HepG2 (cell line): ENCODE measurements at regions not wholly inside any gene's neighbourhood (a gene's known extent, or its start where the extent isn't known, plus 50 kb on each side); places are given as distances from the start of the nearest gene placed in this dataset.

Experiments used
- ATAC-seq: fragments of 200-7000 bp; cut with Tn5 transposase; 3 replicates; pipeline ENCODE4 v1.9.1; 2020; ENCODE audit warnings: mild to moderate bottlenecking, moderate library complexity
- BruUV-seq: library from RNA; stranded (reverse); fragments of 400-500 nt; replicated peaks from 2 replicates; lab custom pipeline; 2021; lab: Mats Ljungman, UMichigan
- CTCF ChIA-PET: fragments of 300-600 bp; formaldehyde crosslinking; extraction: SDS; loops from one replicate; lab custom pipeline; 2021; ENCODE audit warnings: low total read pairs, inconsistent platforms, low intra/inter-chr PET ratio; lab: Yijun Ruan, JAX
- POLR2A ChIA-PET: fragments of 350-600 bp; sonication (Branson Sonifier 250); formaldehyde crosslinking; loops from one replicate; lab custom pipeline; 2020; ENCODE audit warnings: antibody characterized with exemption, inconsistent platforms; lab: Yijun Ruan, JAX
- DNase-seq: peaks from one replicate; pipeline ENCODE4 v3.0.0-alpha.2; 2015; ENCODE audit warnings: low spot score
- FAIRE-seq: peaks from 3 replicates; lab custom pipeline; 2011; peaks lifted over from hg19 to GRCh38; lab: Jason Lieb, UNC
- H2AFZ ChIP-seq: one replicate; pipeline ENCODE4 v1.6.1; 2011; ENCODE audit warnings: low read length, inconsistent platforms
- H3K27ac ChIP-seq: fragments of 300-600 bp; 3 replicates; pipeline ENCODE4 v1.8.0; 2011; ENCODE audit warnings: mixed run types, mild to moderate bottlenecking, mixed read lengths, low read length, inconsistent platforms; ENCODE audit not compliant: insufficient read depth; ENCODE audit errors: extremely low read length
- H3K27me3 ChIP-seq, 2 experiments: fragments of 200-600 bp in 1 of 2; 2 replicates in 1 of 2; 3 replicates in 1 of 2; pipeline versions ENCODE4 v1.6.0 to v1.8.0; 2011; ENCODE audit warnings: low read length in 2 of 2, mild to moderate bottlenecking in 2 of 2, moderate library complexity in 2 of 2, inconsistent platforms in 1 of 2; ENCODE audit not compliant: insufficient read depth in 2 of 2, control insufficient read depth in 1 of 2
- H3K36me3 ChIP-seq, 2 experiments: fragments of 200-600 bp in 1 of 2; replicated peaks in 1 of 2; 2 replicates in 1 of 2; 3 replicates in 1 of 2; pipeline versions ENCODE4 v1.5.1 to v1.8.0; 2011; ENCODE audit warnings: low read length in 2 of 2, inconsistent platforms in 1 of 2; ENCODE audit not compliant: insufficient read depth in 2 of 2, control insufficient read depth in 1 of 2
- H3K4me1 ChIP-seq: 2 replicates; pipeline ENCODE4 v1.5.1; 2012; ENCODE audit warnings: low read length, inconsistent platforms; ENCODE audit not compliant: insufficient read depth
- H3K4me2 ChIP-seq: 2 replicates; pipeline ENCODE4 v1.6.0; 2011; ENCODE audit warnings: low read depth, low read length, inconsistent platforms
- H3K4me3 ChIP-seq, 3 experiments: fragments of 200-600 bp in 1 of 3; sonication (generic), shearing (Covaris generic) in 1 of 3; replicated peaks in 1 of 3; 2 replicates each; pipeline ENCODE4 v1.5.1; 2011 to 2016; ENCODE audit warnings: low read length in 3 of 3, inconsistent platforms in 2 of 3, low read depth in 2 of 3, mild to moderate bottlenecking in 2 of 3, control low read depth in 1 of 3, mixed read lengths in 1 of 3; ENCODE audit not compliant: insufficient read depth in 1 of 3
- H3K79me2 ChIP-seq: one replicate; pipeline ENCODE4 v1.6.1; 2011; ENCODE audit warnings: low read length, inconsistent platforms; ENCODE audit not compliant: insufficient read depth
- H3K9ac ChIP-seq: 2 replicates; pipeline ENCODE4 v1.6.0; 2011; ENCODE audit warnings: mild to moderate bottlenecking, low read depth, low read length, inconsistent platforms; ENCODE audit not compliant: insufficient read depth
- H3K9me3 ChIP-seq: 2 replicates; pipeline ENCODE4 v1.5.1; 2012; ENCODE audit warnings: mild to moderate bottlenecking, low read length
- H4K20me1 ChIP-seq: 2 replicates; pipeline ENCODE4 v1.6.0; 2011; ENCODE audit warnings: inconsistent platforms, mild to moderate bottlenecking, low read length, moderate library complexity; ENCODE audit not compliant: insufficient read depth
- FOXC1 ChIP-seq: sonication (generic); formaldehyde crosslinking; IDR thresholded peaks from 2 replicates; pipeline ENCODE4 v1.8.0; 2022; ENCODE audit warnings: mild to moderate bottlenecking, missing genetic modification reagents, borderline replicate concordance
- HDAC1 ChIP-seq: sonication (generic); formaldehyde crosslinking; IDR thresholded peaks from 2 replicates; pipeline ENCODE4 v1.5.1; 2020; ENCODE audit warnings: mild to moderate bottlenecking, missing genetic modification reagents
- HOXA9 ChIP-seq: sonication (generic); formaldehyde crosslinking; IDR thresholded peaks from 2 replicates; pipeline ENCODE4 v1.8.1; 2022; ENCODE audit warnings: missing genetic modification reagents, mild to moderate bottlenecking, moderate library complexity, borderline replicate concordance
- KLF12 ChIP-seq: sonication (generic); formaldehyde crosslinking; IDR thresholded peaks from 2 replicates; pipeline ENCODE4 v1.4.0; 2020; ENCODE audit warnings: missing genetic modification reagents, borderline replicate concordance
- KLF9 ChIP-seq: IDR thresholded peaks from 2 replicates; pipeline ENCODE4 v1.6.1; 2016; ENCODE audit warnings: low read depth
- MED13 ChIP-seq: sonication (generic); formaldehyde crosslinking; IDR thresholded peaks from 2 replicates; pipeline ENCODE4 v1.5.0; 2020; ENCODE audit warnings: missing genetic modification reagents
- RFX5 ChIP-seq: IDR thresholded peaks from 2 replicates; pipeline ENCODE4 v1.6.1; 2011; ENCODE audit warnings: low read depth, low read length, improper control_type of control experiment
- ZNF543 ChIP-seq: sonication (generic); formaldehyde crosslinking; IDR thresholded peaks from 2 replicates; pipeline ENCODE4 v1.4.0; 2020; ENCODE audit warnings: mild to moderate bottlenecking, missing genetic modification reagents
- ZNF549 ChIP-seq: sonication (generic); formaldehyde crosslinking; IDR thresholded peaks from 2 replicates; pipeline ENCODE4 v1.5.0; 2020; ENCODE audit warnings: missing genetic modification reagents
- WGBS: methylation state at CpG from one replicate; pipeline ENCODE4 v1.1.6; 2017; ENCODE audit warnings: low lambda C conversion rate; 5-methylcytosine and 5-hydroxymethylcytosine counted together
- in situ Hi-C: cut with HindIII; loops from 2 replicates; pipeline ENCODE4 v1.10.0; 2017; ENCODE audit warnings: low pct_unique_long_range_greater_than_20kb; ENCODE audit not compliant: extremely low pct_ligation_motif_present
- intact Hi-C: fragments of 100-400 bp; cut with micrococcal nuclease; formaldehyde crosslinking; loops from one replicate; pipeline ENCODE4 v1.10.0; 2022; ENCODE audit not compliant: unreplicated experiment
- TF ChIP-seq, protein P1 (sequence below), 2 experiments: sonication (generic) in 1 of 2; formaldehyde crosslinking in 1 of 2; IDR thresholded peaks; 2 replicates each; pipeline versions ENCODE4 v1.5.1 to v1.6.1; 2011 to 2020; ENCODE audit warnings: borderline replicate concordance in 1 of 2, low read depth in 1 of 2, low read length in 1 of 2, mild to moderate bottlenecking in 1 of 2, missing genetic modification reagents in 1 of 2, moderate library complexity in 1 of 2
- TF ChIP-seq, protein P2 (sequence below): sonication (generic); formaldehyde crosslinking; IDR thresholded peaks from 2 replicates; pipeline ENCODE4 v1.4.0; 2020; ENCODE audit warnings: mild to moderate bottlenecking, missing genetic modification reagents
- TF ChIP-seq, protein P3 (sequence below): sonication (generic); formaldehyde crosslinking; IDR thresholded peaks from 2 replicates; pipeline ENCODE4 v1.5.1; 2020; ENCODE audit warnings: mild to moderate bottlenecking, missing genetic modification reagents, moderate library complexity
- TF ChIP-seq, protein P4 (sequence below): sonication (generic); formaldehyde crosslinking; IDR thresholded peaks from 2 replicates; pipeline ENCODE4 v1.4.0; 2020; ENCODE audit warnings: missing genetic modification reagents

DNA sequence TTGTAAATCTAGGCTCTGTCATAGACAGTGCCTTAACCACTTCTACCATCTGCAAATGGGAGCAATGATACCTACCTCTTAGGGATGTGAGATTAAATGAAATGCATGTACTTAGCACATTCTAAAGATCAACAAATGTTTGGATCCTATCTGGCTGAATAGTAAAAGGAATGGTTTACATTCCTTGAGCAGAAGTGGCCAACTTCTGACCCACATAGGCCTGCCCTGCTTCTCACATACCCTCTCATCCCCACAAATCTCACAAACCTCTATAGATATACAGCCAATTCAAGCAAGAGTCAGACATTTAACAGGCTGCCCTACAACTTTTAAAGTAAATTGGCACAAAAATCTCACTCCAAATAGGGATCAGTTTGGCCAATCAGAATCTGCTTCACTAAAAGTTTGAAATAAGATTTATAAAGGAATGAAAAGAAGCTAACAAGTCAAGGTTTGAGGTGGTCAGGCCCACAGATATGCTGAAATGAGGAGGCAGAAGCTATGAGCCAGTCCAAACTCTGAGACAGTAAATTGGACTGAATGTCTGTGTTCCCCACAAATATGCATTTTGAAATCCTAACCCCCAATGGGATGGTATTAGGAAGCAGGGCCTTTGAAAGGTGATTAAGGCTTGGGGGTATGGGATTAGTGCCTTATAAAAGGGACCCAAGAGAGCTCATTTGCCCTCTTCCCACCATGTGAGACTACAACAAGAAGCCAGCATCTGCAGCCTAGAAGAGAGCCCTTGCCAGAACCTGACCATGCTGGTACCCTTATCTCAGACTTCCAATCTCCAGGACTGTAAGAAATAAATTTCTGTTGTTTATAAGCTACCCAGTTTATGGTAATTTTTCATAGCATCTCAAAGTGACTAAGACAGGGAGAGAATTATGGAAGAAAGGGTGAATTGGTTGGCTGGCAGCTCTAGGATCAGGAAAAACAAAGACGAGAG is 227.8 kb upstream of the RBMS1 start (continued):
- TF ChIP-seq HOXA9 (CRISPR knock-in tag): no peak

DNA sequence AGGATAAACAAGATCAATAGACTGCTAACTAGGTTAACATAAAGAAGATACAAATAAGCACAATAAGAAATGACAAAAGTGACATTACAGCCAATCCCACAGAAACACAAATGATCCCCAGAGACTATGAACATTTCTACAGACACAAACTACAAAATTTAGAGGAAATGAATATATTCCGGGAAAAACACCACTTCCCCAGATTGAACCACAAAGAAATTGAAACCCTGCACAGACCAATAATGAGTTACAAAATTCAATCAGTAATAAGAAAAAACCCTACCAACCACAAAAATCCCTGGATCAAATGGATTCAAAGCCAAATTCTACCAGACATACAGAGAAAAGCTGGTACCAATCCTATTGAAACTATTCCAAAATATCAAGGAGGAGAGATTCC is 232.4 kb upstream of the RBMS1 start:
- POLR2A ChIA-PET: no interaction called here

More for the DNA sequence above, 232.4 kb upstream of the RBMS1 start:
- no peak overlapping the region for H3K27ac ChIP-seq
- no peak for DNase-seq
- in situ Hi-C loops: no loop called here
- H3K36me3 ChIP-seq: no peaks in the 10 kb centered on the region
- no peak for TF ChIP-seq MED13
- TF ChIP-seq ZNF543: no peak
- TF ChIP-seq KLF9 (CRISPR knock-in tag): no peak
- TF ChIP-seq, protein P1, sequence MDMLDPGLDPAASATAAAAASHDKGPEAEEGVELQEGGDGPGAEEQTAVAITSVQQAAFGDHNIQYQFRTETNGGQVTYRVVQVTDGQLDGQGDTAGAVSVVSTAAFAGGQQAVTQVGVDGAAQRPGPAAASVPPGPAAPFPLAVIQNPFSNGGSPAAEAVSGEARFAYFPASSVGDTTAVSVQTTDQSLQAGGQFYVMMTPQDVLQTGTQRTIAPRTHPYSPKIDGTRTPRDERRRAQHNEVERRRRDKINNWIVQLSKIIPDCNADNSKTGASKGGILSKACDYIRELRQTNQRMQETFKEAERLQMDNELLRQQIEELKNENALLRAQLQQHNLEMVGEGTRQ (IDR thresholded peaks at IDR 0.05; ENCODE audit: low read depth, low read length): no peak
- TF ChIP-seq, protein P1 (CRISPR knock-in tag; IDR thresholded peaks at IDR 0.05; ENCODE audit: borderline replicate concordance): no peak
- no peak for TF ChIP-seq RFX5
- TF ChIP-seq, protein P2, sequence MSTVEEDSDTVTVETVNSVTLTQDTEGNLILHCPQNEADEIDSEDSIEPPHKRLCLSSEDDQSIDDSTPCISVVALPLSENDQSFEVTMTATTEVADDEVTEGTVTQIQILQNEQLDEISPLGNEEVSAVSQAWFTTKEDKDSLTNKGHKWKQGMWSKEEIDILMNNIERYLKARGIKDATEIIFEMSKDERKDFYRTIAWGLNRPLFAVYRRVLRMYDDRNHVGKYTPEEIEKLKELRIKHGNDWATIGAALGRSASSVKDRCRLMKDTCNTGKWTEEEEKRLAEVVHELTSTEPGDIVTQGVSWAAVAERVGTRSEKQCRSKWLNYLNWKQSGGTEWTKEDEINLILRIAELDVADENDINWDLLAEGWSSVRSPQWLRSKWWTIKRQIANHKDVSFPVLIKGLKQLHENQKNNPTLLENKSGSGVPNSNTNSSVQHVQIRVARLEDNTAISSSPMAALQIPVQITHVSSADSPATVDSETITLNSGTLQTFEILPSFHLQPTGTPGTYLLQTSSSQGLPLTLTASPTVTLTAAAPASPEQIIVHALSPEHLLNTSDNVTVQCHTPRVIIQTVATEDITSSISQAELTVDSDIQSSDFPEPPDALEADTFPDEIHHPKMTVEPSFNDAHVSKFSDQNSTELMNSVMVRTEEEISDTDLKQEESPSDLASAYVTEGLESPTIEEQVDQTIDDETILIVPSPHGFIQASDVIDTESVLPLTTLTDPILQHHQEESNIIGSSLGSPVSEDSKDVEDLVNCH (CRISPR knock-in tag): no peak
- no peak for TF ChIP-seq KLF12 (CRISPR knock-in tag)
- TF ChIP-seq FOXC1 (CRISPR knock-in tag): no peak
- no peak for TF ChIP-seq ZNF549 (CRISPR knock-in tag)
- TF ChIP-seq, protein P3, sequence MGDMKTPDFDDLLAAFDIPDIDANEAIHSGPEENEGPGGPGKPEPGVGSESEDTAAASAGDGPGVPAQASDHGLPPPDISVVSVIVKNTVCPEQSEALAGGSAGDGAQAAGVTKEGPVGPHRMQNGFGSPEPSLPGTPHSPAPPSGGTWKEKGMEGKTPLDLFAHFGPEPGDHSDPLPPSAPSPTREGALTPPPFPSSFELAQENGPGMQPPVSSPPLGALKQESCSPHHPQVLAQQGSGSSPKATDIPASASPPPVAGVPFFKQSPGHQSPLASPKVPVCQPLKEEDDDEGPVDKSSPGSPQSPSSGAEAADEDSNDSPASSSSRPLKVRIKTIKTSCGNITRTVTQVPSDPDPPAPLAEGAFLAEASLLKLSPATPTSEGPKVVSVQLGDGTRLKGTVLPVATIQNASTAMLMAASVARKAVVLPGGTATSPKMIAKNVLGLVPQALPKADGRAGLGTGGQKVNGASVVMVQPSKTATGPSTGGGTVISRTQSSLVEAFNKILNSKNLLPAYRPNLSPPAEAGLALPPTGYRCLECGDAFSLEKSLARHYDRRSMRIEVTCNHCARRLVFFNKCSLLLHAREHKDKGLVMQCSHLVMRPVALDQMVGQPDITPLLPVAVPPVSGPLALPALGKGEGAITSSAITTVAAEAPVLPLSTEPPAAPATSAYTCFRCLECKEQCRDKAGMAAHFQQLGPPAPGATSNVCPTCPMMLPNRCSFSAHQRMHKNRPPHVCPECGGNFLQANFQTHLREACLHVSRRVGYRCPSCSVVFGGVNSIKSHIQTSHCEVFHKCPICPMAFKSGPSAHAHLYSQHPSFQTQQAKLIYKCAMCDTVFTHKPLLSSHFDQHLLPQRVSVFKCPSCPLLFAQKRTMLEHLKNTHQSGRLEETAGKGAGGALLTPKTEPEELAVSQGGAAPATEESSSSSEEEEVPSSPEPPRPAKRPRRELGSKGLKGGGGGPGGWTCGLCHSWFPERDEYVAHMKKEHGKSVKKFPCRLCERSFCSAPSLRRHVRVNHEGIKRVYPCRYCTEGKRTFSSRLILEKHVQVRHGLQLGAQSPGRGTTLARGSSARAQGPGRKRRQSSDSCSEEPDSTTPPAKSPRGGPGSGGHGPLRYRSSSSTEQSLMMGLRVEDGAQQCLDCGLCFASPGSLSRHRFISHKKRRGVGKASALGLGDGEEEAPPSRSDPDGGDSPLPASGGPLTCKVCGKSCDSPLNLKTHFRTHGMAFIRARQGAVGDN (CRISPR knock-in tag): no peak
- TF ChIP-seq, protein P4, sequence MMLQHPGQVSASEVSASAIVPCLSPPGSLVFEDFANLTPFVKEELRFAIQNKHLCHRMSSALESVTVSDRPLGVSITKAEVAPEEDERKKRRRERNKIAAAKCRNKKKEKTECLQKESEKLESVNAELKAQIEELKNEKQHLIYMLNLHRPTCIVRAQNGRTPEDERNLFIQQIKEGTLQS (CRISPR knock-in tag): no peak
- no peak for TF ChIP-seq HDAC1 (CRISPR knock-in tag)
- H3K79me2 ChIP-seq: no peaks in the 10 kb centered on the region
- H3K9me3 ChIP-seq: no peaks in the 10 kb centered on the region
- 37% methylated on average over 1 of the region's 1 CpG for WGBS
- ATAC-seq: no peak
- H3K4me3 ChIP-seq: no peak overlapping the region
- H3K9ac ChIP-seq: no peak overlapping the region
- H2AFZ ChIP-seq: no peak overlapping the region
- FAIRE-seq: no peak
- no peaks in the 10 kb centered on the region for H4K20me1 ChIP-seq
- no peaks in the 10 kb centered on the region for H3K27me3 ChIP-seq
- no peak overlapping the region for H3K4me2 ChIP-seq
- intact Hi-C loops: no loop called here
- H3K4me1 ChIP-seq: no peaks in the 10 kb centered on the region
- no TSS peak for BruUV-seq
- CTCF ChIA-PET: no interaction called here
